G401.6 (cell line): ENCODE measurements at regions not wholly inside any gene's neighbourhood (a gene's known extent, or its start where the extent isn't known, plus 50 kb on each side); places are given as distances from the start of the nearest gene placed in this dataset.

Experiments used
- FAIRE-seq: peaks from 2 replicates; lab custom pipeline; 2012; peaks lifted over from hg19 to GRCh38; lab: Jason Lieb, UNC

DNA sequence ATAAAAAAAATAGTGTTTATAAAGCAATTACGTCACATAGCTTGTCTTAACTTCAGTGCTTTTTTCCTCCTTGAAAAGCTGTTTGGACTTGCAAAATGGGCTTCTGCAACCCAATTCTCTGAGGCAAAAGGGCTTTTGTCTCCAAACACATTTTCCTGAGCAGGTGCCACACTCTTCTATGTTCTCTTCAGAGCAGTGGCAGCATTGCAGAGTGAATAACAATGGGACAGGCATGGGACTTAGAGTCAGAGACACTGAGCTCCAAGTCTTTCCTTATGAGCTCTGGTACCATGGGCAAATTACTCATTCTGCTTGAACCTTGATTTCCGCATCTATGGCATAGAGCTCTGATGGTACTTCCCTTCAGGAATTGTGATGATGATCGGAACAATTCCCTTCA lies 149.0 kb downstream of the ARL6IP6 start:
- no peak for FAIRE-seq

DNA sequence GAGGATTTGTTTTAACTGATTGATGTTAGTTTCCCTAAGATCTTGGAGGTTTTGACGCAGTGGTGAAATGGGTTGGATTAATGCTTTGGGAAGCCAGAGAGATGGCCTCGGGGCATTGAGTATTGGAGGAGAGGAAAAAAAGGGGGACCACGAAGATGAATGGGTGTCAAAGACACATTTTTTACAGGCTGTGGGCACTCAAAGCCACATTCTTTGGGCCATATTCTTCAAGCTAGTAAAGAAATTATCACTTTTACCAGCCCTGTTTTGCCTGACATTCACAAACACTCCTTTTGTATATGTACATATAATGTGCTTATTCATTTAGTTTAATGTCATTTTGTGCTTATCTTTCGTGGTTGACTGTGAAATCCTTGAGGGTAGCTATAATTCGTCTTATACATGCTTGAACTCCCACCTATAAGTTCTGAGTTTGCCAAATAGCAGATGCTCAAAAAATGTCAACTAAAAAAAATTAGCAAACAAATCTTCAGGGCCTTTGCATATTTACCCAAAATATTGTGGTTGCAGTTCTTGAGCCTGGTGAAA lies 146.3 kb downstream of the ARL6IP6 start:
- no peak for FAIRE-seq

DNA sequence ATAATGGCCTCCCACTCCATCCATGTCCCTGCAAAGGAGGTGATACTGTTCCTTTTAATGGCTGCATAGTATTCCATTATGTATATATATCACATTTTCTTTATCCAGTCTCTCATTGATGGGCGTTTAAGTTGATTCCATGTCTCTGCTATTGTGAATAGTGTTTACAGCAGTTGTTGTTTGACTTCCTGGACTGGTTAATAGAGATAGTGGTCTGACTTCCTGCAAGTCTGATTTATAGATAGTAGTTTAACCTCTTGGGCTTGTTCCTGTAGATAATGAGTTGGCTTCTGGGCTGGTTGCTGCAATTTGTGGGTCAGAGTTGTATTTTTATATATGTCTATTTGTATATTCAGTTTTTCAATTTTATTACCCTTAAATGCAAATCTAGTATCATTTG lies 145.4 kb downstream of the ARL6IP6 start:
- FAIRE-seq: no peak

DNA sequence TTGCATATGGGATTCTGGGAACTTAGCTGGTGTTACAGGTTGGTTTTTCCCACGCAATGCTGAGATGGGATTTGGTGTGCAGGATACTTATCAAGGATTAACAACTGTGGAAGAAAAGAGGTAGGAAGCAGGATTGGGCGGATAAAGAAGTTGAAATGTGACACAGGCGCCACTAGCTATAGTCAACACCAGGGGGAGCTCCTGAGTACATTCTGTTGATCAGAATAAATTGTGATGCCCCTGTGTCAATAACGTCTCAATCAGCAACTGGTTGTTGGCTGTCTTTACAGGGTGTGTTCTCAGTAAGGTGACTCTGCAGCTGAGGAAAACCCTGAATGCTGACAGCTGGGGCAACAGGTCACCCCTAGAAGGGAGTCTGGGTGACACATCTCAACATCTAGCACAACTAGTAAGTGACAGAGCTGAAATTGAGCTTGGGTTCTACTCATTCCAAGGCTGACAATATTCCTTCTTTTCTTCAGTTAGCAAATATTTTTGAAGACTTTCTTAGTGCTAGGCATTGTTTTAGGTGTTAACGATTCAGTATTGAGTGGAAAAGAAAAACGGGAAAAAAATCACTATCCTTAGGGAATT lies 143.0 kb downstream of the ARL6IP6 start:
- no peak for FAIRE-seq

DNA sequence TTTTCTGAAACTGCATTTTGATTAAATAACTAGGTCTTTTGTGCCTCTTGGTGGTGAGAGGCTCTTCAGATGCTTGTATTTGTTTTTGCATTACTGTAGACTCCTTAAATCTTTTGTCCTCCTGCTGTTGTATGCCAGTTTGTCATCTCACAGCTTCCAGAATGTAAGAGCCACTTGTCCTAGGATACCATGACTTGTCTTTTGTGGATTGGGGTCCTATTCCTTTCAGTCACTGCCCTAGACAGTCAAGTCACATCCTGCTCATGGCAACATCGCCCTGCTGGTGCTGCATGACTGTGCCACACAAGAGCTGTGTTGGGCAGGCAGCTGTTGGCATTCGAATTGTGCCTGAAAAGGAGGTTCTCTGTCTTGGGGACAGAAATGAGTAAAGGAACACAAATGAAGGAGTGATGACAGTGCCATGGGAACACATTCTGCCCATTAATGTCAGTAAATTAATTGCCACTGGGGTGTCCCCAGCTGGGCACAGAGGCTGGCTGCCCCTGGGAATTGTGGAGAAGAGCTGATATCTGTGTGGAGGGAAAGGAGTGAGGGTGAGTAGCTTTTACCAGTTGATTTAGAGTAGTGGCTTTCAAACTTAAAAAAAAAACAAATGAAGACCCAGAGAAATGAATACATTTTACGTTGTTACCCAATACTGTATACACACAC lies 140.3 kb downstream of the ARL6IP6 start:
- FAIRE-seq: no peak

DNA sequence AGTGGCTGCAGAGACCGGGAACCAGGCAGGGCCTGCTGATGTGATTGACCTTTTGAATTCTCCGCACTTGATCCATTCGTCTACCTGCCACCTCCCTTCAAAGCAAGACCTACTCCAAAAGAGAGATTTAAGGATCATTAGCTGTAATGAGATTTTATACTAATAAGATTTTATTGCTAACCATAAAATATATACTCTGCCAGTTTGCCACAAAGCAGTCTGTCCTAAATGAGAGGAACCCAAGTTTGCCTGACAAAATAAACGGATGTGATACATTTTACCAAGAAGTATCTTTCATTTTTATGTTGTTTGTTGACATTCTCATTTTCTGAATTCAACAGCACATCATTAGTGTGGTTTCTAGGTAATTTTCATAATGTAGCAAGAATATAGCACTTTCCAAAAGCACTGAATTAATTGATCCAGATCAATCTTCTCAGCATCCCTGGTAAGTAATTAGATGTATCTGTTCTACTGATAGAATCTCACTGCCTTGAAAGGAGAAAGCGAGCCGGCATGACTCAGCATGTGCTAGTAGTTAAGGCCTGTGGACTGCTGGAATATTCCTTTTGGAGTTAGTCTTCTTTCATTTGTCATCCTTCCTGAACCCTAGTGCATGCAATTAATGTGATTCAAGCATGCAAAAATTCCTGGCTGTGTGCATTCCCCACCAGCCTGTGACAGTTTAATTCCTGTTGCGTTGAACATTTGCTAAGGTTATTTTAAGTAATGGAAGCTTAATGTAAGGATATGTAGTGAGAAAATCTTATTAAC lies 128.5 kb downstream of the ARL6IP6 start:
- FAIRE-seq: no peak

DNA sequence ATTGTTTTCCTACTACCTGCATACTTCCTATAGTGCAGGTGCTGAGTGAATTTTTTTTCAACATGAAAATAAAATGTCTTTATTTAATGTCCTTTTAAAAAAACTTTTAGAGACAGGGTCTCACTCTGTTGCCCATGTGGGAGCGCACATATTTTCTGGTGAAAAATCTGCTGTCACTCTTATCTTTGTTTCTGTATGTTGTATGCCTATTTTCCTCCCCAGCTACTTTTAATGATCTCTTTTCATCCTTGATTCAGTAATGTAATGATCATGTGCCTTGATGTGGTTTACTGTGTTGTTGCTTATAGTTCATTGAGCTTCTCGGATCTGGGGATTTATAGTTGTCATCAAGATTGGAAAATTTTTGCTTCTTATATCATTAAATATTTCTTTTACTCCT lies 117.3 kb downstream of the ARL6IP6 start:
- no peak for FAIRE-seq

DNA sequence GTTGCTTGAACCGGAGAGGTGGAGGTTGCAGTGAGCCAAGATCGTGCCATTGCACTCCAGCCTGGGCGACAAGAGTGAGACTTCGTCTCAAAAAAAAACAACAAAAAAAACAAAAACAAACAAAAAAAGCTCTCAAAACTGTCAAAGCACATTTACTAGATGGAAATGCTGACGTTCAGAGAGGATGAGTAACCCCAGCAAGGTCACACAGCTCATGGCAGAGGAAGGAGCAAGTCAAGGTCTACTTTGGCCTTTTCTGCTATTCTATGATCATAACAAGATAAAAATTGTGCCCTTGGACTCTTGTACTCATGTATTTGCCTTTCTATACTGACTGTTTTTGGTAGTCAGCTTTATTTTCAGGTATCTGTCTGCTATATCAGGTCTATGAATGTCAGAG lies 109.5 kb downstream of the ARL6IP6 start:
- FAIRE-seq: no peak

DNA sequence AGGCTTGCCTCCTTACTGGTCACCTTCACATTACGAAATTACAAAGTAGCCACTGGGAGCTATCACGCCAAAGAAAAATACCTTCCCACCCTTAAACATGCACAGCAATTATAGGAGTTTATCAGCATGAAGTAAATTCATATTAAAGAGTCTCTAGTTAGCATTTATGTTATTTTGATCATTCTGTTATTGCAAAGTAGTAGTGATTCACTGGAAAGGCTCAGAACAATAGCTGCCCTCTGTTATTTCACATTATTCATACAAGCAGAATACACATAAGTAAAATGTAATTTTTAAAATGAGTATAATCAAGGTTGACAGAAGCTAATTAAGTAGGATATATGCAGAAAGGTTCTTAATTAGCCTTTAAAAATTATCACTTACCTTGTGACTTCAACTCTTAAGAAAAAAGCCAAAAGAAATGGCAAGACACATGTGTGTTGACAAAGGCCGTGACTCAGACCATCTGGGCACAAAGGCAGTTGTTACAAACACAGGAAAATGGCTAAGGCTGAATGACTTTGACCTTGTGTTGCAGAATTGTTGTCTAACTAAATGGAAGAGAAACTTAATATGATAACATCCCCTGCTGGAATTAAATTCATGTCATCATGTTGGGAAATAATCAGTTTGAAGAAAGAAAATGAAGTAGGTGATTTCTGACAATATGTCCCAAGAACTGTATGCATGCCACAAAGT lies 108.3 kb downstream of the ARL6IP6 start:
- no peak for FAIRE-seq

DNA sequence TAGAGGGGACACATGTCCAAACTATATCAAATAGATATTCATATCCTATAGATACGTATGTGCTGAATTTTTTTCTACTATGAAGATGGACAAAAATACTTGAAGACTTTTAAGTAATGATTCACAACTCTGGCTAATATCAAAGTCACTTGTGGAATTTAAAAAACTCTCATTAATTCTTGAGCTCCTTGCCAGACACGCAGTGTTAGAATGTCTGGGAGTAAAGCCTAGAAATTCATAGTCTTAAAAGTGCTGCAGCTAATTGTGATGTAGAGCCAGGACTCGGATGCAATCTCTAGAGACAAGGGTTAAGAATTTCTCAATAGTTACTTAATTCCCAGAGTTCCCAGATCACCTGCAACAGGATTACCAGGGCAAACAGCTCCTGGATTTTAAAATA lies 107.4 kb downstream of the ARL6IP6 start:
- no peak for FAIRE-seq

DNA sequence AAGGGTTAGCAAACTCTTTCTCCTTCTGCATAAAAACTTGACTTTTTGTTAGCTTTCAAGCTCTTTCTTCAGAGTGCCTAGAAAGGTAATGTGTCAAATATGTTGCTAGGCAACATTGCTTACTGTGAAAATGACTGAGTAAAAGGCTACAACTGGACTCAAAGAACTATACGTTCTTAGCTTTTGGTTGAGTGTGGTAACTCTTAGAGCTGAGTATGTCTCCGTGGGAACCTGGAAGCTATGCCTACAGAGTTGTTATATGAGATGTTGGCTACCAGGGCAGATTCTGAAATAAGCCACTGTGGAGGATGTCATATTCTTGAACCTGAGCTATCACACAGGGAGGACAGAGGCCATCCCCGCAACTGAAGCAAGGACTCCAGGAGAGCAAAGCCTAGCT lies 105.5 kb downstream of the ARL6IP6 start:
- FAIRE-seq: no peak

DNA sequence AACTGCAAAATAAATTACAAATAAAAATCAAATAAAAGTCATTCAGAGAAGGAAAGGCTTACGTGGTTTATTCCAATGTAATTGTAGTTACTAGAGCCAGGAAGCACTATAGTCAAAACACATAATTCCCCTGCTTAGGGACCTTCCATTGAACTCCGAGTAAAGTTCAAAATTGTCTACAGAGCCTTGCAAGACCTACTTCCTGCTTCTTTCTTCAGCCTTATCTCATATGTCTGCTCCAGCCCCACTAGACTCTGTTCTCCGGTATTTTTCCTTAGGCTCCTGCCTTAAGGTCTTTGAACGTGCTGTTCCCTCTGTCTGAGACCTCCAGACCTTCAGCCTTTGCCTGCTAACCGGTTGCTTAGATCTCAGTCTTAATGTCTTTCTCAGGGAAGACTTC lies 104.3 kb downstream of the ARL6IP6 start:
- FAIRE-seq: no peak

DNA sequence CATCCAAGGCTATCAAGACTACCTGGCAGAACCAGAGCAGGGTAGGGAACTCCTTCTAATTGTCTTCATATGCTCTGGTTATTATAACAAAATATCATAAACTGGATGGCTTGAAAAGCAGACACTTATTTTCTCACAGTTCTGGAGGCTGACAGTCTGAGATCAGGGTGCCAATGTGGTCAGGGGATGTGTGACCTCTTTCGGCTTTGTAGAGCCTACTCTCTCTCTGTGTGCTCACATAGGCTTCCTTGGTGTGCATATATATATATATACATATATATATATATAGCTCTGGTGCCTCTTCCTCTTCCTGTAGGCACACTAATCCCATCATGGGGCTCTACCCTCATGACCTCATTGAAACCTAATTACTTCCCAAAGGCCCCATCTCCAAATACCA lies 101.6 kb downstream of the ARL6IP6 start:
- no peak for FAIRE-seq

DNA sequence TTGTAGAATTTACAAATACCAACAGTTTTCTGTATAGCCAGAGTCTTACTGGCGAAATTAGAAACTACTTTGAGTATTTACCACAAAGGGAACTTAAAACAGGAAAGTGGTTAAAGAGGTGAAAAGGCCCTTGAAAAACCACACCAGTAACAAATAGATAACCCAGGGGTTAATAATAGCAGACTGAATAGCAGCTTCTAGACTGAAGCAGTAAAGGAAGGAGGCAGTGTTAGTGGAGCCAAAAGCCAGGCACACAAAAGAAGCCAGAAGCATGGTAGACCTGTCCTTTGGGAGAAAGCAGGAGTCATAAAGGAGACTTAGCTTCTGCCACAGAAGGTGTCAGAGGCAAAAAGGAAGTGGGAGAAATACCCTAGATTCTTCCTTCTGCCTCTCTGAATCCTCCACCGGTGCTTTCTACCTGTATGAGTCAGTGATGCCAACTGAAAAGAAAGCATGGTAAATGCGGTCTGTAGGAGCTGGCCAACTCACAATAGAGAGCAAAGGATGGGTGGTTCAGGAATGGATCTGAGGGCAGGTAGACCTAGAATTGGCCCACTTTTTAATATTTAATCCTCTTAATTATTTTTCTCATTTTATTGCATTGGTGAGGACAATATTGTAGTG lies 97.3 kb downstream of the ARL6IP6 start:
- no peak for FAIRE-seq

DNA sequence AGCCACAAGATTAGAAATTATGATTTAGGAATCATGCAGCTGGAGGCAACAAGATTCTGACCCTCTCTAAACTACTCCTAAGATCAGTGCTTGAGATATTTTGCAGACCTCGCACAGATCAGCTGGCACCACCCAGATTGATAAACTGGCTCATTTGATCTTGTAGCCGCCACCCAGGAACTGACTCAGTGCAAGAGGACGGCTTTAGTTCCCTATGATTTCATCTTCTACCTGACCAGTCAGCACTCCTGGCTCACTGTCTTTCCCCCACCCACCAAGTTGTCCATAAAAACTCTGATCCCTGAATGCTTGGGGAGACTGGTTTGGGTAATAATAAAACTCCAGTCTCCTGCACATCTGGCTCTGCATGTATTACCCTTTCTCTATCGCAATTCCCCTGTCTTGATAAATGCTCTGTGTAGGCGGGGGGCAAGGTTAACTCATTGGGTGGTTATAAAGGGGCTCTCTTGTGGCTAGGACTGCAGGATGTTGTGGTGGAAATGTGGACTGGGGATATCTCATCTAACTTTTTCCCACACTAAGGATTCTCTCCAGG lies 96.1 kb downstream of the ARL6IP6 start:
- FAIRE-seq: no peak

DNA sequence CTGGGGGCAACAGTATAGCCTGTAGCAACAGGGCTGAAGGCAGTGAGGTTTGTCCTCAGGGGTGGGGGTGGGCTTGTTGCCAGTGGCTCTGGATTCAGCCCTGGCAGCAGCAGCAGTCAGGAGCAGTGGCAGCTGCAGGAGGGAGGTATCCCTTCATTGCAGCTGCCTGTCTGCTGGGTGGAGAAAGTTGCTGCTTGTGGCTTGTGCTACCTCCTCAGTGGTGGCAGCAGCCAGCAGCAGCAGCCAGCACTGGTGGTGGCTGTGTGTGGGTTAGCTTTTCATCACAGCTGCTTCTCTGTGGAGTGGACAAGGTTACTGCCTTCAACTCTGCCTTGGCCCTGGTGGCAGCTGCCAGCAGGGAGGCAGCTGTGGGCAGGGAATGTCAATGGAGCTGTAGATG lies 94.9 kb downstream of the ARL6IP6 start:
- no peak for FAIRE-seq
